Loucy (cell line): ENCODE measurements at regions not wholly inside any gene's neighbourhood (a gene's known extent, or its start where the extent isn't known, plus 50 kb on each side); places are given as distances from the start of the nearest gene placed in this dataset.

ENCODE experiments used
- H2AFZ ChIP-seq: fragments of 200-600 bp; sonication (generic); 2 replicates; pipeline ENCODE4 v1.6.0; 2016; ENCODE audit warnings: antibody characterized with exemption, mild to moderate bottlenecking, low read length, moderate library complexity
- H3F3A ChIP-seq: fragments of 200-600 bp; 2 replicates; pipeline ENCODE4 v1.6.0; 2016; ENCODE audit warnings: antibody characterized with exemption, low read depth, mild to moderate bottlenecking
- H3K27me3 ChIP-seq: fragments of 200-600 bp; sonication (generic); 2 replicates; pipeline ENCODE4 v1.6.1; 2014; ENCODE audit warnings: low read length, mild to moderate bottlenecking; ENCODE audit not compliant: insufficient read depth, poor library complexity, severe bottlenecking
- H3K36me3 ChIP-seq: fragments of 200-600 bp; sonication (generic); 2 replicates; pipeline ENCODE4 v1.6.1; 2016; ENCODE audit warnings: low read length; ENCODE audit not compliant: insufficient read depth
- H3K4me1 ChIP-seq: fragments of 200-600 bp; sonication (generic); 2 replicates; pipeline ENCODE4 v1.5.1; 2014; ENCODE audit warnings: low read length, mild to moderate bottlenecking; ENCODE audit not compliant: insufficient read depth, poor library complexity, severe bottlenecking
- H3K4me2 ChIP-seq: fragments of 200-600 bp; sonication (generic); 2 replicates; pipeline ENCODE4 v1.6.0; 2014; ENCODE audit warnings: antibody characterized with exemption, low read length, low read depth, mild to moderate bottlenecking; ENCODE audit not compliant: poor library complexity, severe bottlenecking
- H3K4me3 ChIP-seq: fragments of 200-600 bp; sonication (generic); 2 replicates; pipeline ENCODE4 v1.5.1; 2014; ENCODE audit warnings: low read length, mild to moderate bottlenecking, mixed read lengths; ENCODE audit not compliant: poor library complexity, severe bottlenecking
- H3K79me2 ChIP-seq: fragments of 200-600 bp; sonication (generic); 2 replicates; pipeline ENCODE4 v1.6.1; 2014; ENCODE audit warnings: low read length; ENCODE audit not compliant: insufficient read depth
- H3K9ac ChIP-seq: fragments of 200-600 bp; sonication (generic); 2 replicates; pipeline ENCODE4 v1.6.0; 2014; ENCODE audit warnings: mild to moderate bottlenecking, low read depth, low read length, moderate library complexity; ENCODE audit not compliant: poor library complexity, severe bottlenecking
- H3K9me2 ChIP-seq: fragments of 200-600 bp; sonication (generic); replicated peaks from 2 replicates; pipeline ENCODE4 v1.6.1; 2016; ENCODE audit warnings: low read depth, low read length, mixed read lengths
- H3K9me3 ChIP-seq: fragments of 200-600 bp; sonication (generic); 2 replicates; pipeline ENCODE4 v1.6.1; 2014; ENCODE audit warnings: mild to moderate bottlenecking, antibody characterized with exemption, low read length, low read depth; ENCODE audit not compliant: insufficient read depth
- H4K20me1 ChIP-seq: fragments of 200-600 bp; sonication (generic); 2 replicates; pipeline ENCODE4 v1.6.0; 2014; ENCODE audit warnings: antibody characterized with exemption, low read length, mild to moderate bottlenecking; ENCODE audit not compliant: insufficient read depth, poor library complexity, severe bottlenecking
- EZH2phosphoT487 ChIP-seq: fragments of 200-600 bp; IDR thresholded peaks from 2 replicates; pipeline ENCODE4 v1.6.1; 2018; ENCODE audit warnings: antibody characterized with exemption, mild to moderate bottlenecking, moderate library complexity, borderline replicate concordance
- TF ChIP-seq, protein P1 (sequence below): fragments of 200-600 bp; sonication (generic); conservative IDR thresholded peaks from 2 replicates; pipeline ENCODE4 v1.5.1; 2014; ENCODE audit warnings: mild to moderate bottlenecking, antibody characterized with exemption, low read length

DNA sequence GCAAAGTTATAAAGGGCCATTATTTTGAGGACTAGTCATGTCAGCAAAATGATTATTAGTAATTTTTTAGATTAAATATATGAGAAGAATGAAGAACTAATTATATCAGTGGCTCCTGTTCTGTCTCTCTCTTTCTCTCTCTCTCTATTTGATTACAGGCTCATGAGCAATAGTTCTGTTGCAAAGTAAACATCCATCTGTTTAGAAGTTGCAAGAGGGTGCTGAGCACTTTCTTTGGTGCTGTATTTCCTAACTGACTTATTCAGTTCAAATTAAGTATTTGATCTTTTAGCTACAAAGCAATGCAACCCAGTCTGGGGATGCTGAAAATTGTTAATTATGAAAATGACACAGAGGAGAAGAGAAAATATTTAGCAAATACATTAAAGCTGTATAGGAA lies 408.1 kb upstream of the UBE2E3 start:
- Histone ChIP-seq H3K4me1 (no peaks in the 10 kb centered on the region), H3K9ac (no peak overlapping the region), H4K20me1 (no peaks in the 10 kb centered on the region), H3K9me2 (no peaks in the 10 kb centered on the region), H3K27me3 (no peaks in the 10 kb centered on the region), H3F3A (no peaks in the 10 kb centered on the region), H3K79me2 (no peaks in the 10 kb centered on the region), H3K4me3 (no peak overlapping the region), H2AFZ (no peak overlapping the region), H3K36me3 (no peaks in the 10 kb centered on the region), H3K4me2 (no peak overlapping the region), H3K9me3 (no peaks in the 10 kb centered on the region)
- TF ChIP-seq, protein P1, sequence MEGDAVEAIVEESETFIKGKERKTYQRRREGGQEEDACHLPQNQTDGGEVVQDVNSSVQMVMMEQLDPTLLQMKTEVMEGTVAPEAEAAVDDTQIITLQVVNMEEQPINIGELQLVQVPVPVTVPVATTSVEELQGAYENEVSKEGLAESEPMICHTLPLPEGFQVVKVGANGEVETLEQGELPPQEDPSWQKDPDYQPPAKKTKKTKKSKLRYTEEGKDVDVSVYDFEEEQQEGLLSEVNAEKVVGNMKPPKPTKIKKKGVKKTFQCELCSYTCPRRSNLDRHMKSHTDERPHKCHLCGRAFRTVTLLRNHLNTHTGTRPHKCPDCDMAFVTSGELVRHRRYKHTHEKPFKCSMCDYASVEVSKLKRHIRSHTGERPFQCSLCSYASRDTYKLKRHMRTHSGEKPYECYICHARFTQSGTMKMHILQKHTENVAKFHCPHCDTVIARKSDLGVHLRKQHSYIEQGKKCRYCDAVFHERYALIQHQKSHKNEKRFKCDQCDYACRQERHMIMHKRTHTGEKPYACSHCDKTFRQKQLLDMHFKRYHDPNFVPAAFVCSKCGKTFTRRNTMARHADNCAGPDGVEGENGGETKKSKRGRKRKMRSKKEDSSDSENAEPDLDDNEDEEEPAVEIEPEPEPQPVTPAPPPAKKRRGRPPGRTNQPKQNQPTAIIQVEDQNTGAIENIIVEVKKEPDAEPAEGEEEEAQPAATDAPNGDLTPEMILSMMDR = no peak
- no peak for TF ChIP-seq EZH2phosphoT487

DNA sequence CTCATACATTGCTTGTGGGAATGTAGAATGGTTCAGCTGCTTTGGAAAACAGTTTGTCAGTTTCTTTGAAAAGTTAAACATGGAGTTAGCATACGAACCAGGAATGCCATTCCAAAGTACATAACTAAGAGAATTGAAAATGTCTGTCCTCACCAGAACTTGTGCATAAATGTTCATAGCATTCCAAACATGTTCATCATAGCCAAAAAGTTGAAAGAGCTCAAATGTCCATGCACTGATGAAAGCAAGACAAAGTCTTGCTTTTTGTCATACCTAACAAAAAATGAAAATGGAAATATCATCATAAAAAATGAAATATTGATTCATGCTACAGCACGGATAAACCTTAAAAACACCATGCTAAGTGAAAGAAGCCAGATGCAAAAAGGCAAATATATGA lies 408.8 kb upstream of the UBE2E3 start:
- no peaks in the 10 kb centered on the region for H3K4me1 ChIP-seq
- no peaks in the 10 kb centered on the region for H4K20me1 ChIP-seq
- H3K4me3 ChIP-seq = no peak overlapping the region
- no peak overlapping the region for H3K4me2 ChIP-seq
- H3K36me3 ChIP-seq = no peaks in the 10 kb centered on the region
- no peaks in the 10 kb centered on the region for H3K9me2 ChIP-seq
- H3K27me3 ChIP-seq = no peaks in the 10 kb centered on the region
- TF ChIP-seq, protein P1 = no peak
- TF ChIP-seq EZH2phosphoT487 = no peak
- H3K9me3 ChIP-seq = no peaks in the 10 kb centered on the region
- no peak overlapping the region for H3K9ac ChIP-seq
- no peaks in the 10 kb centered on the region for H3F3A ChIP-seq
- H3K79me2 ChIP-seq = no peaks in the 10 kb centered on the region
- no peak overlapping the region for H2AFZ ChIP-seq

DNA sequence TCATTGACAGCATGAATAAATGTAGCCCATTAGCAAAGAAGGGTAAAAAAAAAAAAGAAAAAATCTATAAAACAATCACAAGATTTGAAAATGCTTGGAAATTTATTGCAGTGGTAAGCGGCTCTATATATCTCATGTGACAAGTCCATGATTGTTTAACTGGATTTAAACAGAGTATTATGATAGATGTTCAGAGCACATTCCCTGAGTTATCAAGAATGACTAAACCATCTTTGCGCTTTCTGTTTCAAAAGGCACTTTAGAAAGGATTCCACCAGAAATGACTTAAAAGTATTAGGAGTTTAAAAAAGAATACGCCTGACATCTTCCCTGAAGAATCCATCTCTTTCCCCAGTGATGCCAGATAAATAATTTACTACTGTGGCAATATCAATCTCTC lies 409.5 kb upstream of the UBE2E3 start:
- no peak overlapping the region for H3K9ac ChIP-seq
- H3K36me3 ChIP-seq = no peaks in the 10 kb centered on the region
- no peaks in the 10 kb centered on the region for H3K27me3 ChIP-seq
- H3K79me2 ChIP-seq = no peaks in the 10 kb centered on the region
- H3K4me3 ChIP-seq = no peak overlapping the region
- H4K20me1 ChIP-seq = no peaks in the 10 kb centered on the region
- no peak overlapping the region for H2AFZ ChIP-seq
- H3K4me1 ChIP-seq = no peaks in the 10 kb centered on the region
- no peak for TF ChIP-seq EZH2phosphoT487
- TF ChIP-seq, protein P1 = no peak
- H3K9me3 ChIP-seq = no peaks in the 10 kb centered on the region
- H3F3A ChIP-seq = no peaks in the 10 kb centered on the region
- H3K4me2 ChIP-seq = no peak overlapping the region
- H3K9me2 ChIP-seq = no peaks in the 10 kb centered on the region
